Colon (tissue), 2 donors: ENCODE measurements at regions not wholly inside any gene's neighbourhood (a gene's known extent, or its start where the extent isn't known, plus 50 kb on each side); places are given as distances from the start of the nearest gene placed in this dataset.

ENCODE experiments used
- FAIRE-seq: peaks from 2 replicates; lab custom pipeline; 2012; peaks lifted over from hg19 to GRCh38; lab: Jason Lieb, UNC
- donor health status: control.
- donor health status: control.

DNA sequence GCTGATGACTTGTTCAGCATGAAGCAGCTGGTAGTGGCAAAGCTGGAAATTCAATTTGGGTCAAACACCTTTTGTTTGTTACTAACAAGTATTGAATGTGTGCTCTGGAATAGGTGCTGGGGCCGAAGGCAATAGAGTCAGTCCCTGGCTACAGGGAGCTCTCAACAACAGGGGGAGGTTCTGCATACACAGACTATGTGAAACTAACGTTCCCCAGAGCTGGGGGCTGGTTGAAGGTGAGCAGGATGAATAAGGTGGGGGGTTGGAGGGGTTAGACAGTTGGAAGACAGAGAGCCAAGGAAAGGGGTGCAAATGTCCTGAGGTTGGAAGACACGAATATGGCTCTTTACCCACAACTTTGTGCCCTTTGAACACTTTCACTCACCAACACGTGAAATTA is 84.1 kb upstream of the PLPP4 start:
- no peak for FAIRE-seq

DNA sequence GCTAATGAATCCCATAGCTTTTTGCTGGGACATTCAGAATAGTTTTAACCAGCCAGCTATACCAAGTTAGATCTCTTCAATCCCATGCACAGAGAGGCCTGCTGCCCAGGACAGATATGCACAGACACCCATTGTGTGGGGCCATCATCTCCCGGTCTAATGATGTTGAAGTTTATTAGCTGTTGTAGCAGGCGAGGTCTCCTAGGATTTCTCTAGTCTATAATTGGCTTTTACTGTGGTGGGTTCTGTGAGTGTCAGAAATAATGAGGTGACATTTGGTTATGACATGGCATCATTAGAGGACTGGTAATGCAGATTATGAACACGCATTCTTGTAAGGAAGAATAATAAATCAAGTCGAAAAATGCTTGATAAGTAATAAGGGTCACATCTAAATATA is 81.4 kb upstream of the PLPP4 start:
- FAIRE-seq, result no peak

- no peak for FAIRE-seq
Observed at GRCh38 chr10:120381931-120382330, 75.1 kb upstream of the PLPP4 start.

- FAIRE-seq, result no peak
Observed at GRCh38 chr10:120382360-120382759, 74.7 kb upstream of the PLPP4 start.

- FAIRE-seq, result no peak
Observed at GRCh38 chr10:120385992-120386391, 71.0 kb upstream of the PLPP4 start.

GRCh38 chr10:120386896-120387295 is 70.1 kb upstream of the PLPP4 start:
- FAIRE-seq, result no peak

- no peak for FAIRE-seq
Observed at GRCh38 chr10:120387326-120387725, 69.7 kb upstream of the PLPP4 start.

DNA sequence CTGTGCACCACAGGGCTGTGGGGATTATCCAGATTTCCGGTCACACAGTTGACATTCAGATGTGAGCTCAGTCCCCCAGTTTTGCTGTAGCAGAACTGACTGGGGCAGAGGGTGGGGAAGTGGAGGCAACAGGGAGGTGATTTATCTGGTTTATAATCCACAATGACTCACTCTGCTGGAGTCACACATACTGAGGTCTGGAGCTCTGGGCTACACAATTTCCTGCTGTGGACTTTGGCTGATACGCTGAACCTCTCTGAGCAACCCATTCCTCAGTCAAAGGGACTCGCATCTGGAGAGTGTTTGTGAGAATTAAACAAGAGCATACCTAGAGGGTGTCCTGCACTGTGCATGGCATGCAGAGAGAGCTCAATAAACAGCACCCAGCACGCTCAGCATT is 64.8 kb upstream of the PLPP4 start:
- FAIRE-seq, result no peak

DNA sequence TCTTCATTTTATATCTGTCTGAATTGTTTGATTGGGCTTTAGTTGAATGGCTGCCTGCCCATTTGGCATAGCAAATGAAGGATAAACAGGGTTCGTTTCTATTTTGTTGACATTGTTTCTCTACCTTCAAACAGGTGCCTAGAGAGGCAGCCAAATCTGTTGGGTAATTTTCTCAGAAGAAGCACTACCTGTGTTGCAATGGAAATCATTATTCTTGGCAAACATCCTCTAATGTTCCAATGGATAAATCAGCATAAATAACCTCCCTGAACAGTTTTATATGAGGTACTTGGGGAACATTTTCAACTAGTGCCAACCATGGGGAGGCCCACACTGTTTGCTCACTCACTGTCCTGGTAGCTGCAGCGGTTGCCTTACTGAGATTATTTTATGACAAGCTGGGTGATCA is 64.4 kb upstream of the PLPP4 start:
- FAIRE-seq, result no peak

DNA sequence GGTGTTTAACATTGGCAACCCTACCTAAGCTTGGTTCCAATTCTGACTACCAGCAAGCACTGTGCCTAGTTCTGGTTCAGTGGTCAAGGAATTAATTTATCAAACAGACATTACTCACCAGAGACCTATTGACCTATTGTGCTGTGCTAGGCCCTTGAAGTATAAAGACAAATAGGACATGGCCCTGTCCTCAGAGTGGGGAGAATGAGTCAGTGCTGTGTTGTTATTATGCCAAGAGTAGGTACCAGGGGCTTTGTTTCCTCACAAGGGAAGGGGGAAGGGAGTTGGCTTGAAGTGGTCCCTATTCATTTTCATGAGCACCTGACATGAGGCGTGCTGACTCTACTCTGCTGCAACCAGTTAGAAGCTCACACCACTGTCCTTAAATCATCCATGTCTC is 62.6 kb upstream of the PLPP4 start:
- FAIRE-seq, result no peak

- FAIRE-seq, result no peak
Observed at GRCh38 chr10:120396228-120396627, 60.8 kb upstream of the PLPP4 start.

- FAIRE-seq, result no peak
Observed at GRCh38 chr10:120398180-120398579, 58.8 kb upstream of the PLPP4 start.

- FAIRE-seq, result no peak
Observed at GRCh38 chr10:120400601-120401000, 56.4 kb upstream of the PLPP4 start.

- no peak for FAIRE-seq
Observed at GRCh38 chr10:120402147-120402766, 54.8 kb upstream of the PLPP4 start.

DNA sequence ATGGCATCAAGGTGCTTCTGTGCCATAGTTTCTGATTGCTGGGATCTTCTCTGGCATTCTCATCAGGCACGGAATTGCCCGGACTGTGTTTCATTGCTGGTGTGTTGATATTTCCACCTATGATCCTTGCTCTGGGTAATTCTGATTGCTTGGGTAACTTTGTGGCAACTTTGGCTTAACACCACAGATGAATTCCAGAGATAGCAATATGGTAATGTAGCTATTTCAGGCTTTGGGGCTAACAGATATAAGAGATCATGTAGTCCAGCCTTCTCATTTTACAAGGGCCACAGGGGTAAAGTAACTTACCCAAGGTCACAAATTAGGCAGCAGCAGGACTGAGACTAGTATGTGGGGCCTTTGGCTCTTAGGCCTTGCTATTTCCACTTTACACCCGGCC is 53.9 kb upstream of the PLPP4 start:
- FAIRE-seq, result no peak

DNA sequence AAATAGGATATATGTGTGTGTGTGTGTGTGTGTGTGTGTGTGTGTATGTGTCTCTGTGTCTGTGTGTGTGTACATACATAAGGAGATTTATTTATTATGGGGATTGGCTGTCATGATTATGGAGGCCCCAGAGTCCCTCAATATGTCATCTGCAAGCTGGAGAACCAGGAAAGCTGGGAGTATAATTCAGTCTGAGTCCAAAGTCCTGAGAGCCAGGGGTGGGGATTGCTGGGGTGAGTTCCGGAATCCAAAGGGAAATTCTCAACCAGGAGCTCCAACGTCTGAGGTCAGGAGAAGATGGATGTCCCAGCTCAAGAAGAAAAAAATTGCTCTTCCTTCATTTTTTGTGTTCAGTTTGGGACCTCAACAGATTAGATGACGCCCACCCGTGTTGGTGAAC is 50.7 kb upstream of the PLPP4 start:
- no peak for FAIRE-seq
